Middle frontal gyrus (tissue), 1 donor: ENCODE measurements at regions not wholly inside any gene's neighbourhood (a gene's known extent, or its start where the extent isn't known, plus 50 kb on each side); places are given as distances from the start of the nearest gene placed in this dataset.

ENCODE experiments used
- DNase-seq: peaks from one replicate; pipeline ENCODE4 v3.0.0-alpha.2; 2015; ENCODE audit warnings: low spot score; ENCODE audit errors: extremely low spot score

GRCh38 chr4:181504924-181505323 lies 738.3 kb upstream of the TENM3 start:
- DNase-seq: no peak

GRCh38 chr4:181507180-181507835 lies 735.9 kb upstream of the TENM3 start:
- DNase-seq: no peak

- no peak for DNase-seq
Measured at GRCh38 chr4:181507938-181508337, 735.3 kb upstream of the TENM3 start.

- no peak for DNase-seq
Measured at GRCh38 chr4:181508601-181509000, 734.6 kb upstream of the TENM3 start.

- DNase-seq: no peak
Measured at GRCh38 chr4:181509073-181509472, 734.1 kb upstream of the TENM3 start.

- no peak for DNase-seq
Measured at GRCh38 chr4:181517491-181517890, 725.7 kb upstream of the TENM3 start.

GRCh38 chr4:181520790-181521189 lies 722.4 kb upstream of the TENM3 start:
- no peak for DNase-seq

GRCh38 chr4:181523973-181524372 lies 719.2 kb upstream of the TENM3 start:
- no peak for DNase-seq

GRCh38 chr4:181524499-181524898 lies 718.7 kb upstream of the TENM3 start:
- DNase-seq: no peak

- no peak for DNase-seq
Measured at GRCh38 chr4:181525634-181526033, 717.6 kb upstream of the TENM3 start.

- peak; percentile 37 for DNase-seq
Measured at GRCh38 chr4:181528570-181529184, 714.5 kb upstream of the TENM3 start.

- no peak for DNase-seq
Measured at GRCh38 chr4:181529537-181529936, 713.7 kb upstream of the TENM3 start.

GRCh38 chr4:181536196-181536746 lies 706.9 kb upstream of the TENM3 start:
- DNase-seq: no peak

- DNase-seq: no peak
Measured at GRCh38 chr4:181536811-181537434, 706.3 kb upstream of the TENM3 start.

GRCh38 chr4:181538431-181538830 lies 704.8 kb upstream of the TENM3 start:
- no peak for DNase-seq

- no peak for DNase-seq
Measured at GRCh38 chr4:181541396-181541795, 701.8 kb upstream of the TENM3 start.

- no peak for DNase-seq
Measured at GRCh38 chr4:181548873-181549575, 694.2 kb upstream of the TENM3 start.

GRCh38 chr4:181549576-181550188 lies 693.5 kb upstream of the TENM3 start:
- no peak for DNase-seq

GRCh38 chr4:181550381-181550780 lies 692.8 kb upstream of the TENM3 start:
- DNase-seq: no peak

GRCh38 chr4:181559637-181560036 lies 683.6 kb upstream of the TENM3 start:
- no peak for DNase-seq

- DNase-seq: no peak
Measured at GRCh38 chr4:181562399-181562798, 680.8 kb upstream of the TENM3 start.
